ACHN (cell line): ENCODE measurements at regions not wholly inside any gene's neighbourhood (a gene's known extent, or its start where the extent isn't known, plus 50 kb on each side); places are given as distances from the start of the nearest gene placed in this dataset.

Experiments used
- DNase-seq: peaks from one replicate; pipeline ENCODE4 v3.0.0-alpha.2; 2015
- in situ Hi-C: cut with HindIII; loops from 2 replicates; pipeline ENCODE4 v1.10.0; 2017; ENCODE audit warnings: low sequenced_read_pairs, low pct_ligation_motif_present, low pct_unique_long_range_greater_than_20kb

GRCh38 chr2:200725596-200725995 is 86.1 kb upstream of the BZW1 start:
- DNase-seq: no peak
- in situ Hi-C loops: no loop called here

- DNase-seq: no peak
These were observed 83.1 kb upstream of the BZW1 start for GRCh38 chr2:200728630-200729029.

GRCh38 chr2:200730302-200730701 is 81.4 kb upstream of the BZW1 start:
- in situ Hi-C loops: no loop called here
- no peak for DNase-seq

More at GRCh38 chr2:200728630-200729029, 83.1 kb upstream of the BZW1 start:
- in situ Hi-C loops: no loop called here

- no peak for DNase-seq
- in situ Hi-C loops: no loop called here
These were observed 80.8 kb upstream of the BZW1 start for GRCh38 chr2:200730960-200731359.

GRCh38 chr2:200732866-200733265 is 78.8 kb upstream of the BZW1 start:
- in situ Hi-C loops: no loop called here
- DNase-seq: no peak

GRCh38 chr2:200733713-200734198 is 78.0 kb upstream of the BZW1 start:
- DNase-seq: no peak
- in situ Hi-C loops: no loop called here

- DNase-seq: no peak
- in situ Hi-C loops: no loop called here
These were observed 76.6 kb upstream of the BZW1 start for GRCh38 chr2:200735061-200735460.

GRCh38 chr2:200736646-200737274 is 75.0 kb upstream of the BZW1 start:
- in situ Hi-C loops: no loop called here
- DNase-seq: no peak

- DNase-seq: no peak
- in situ Hi-C loops: no loop called here
These were observed 74.1 kb upstream of the BZW1 start for GRCh38 chr2:200737585-200737984.

GRCh38 chr2:200738590-200738989 is 73.1 kb upstream of the BZW1 start:
- DNase-seq: no peak

GRCh38 chr2:200740907-200741306 is 70.8 kb upstream of the BZW1 start:
- in situ Hi-C loops: no loop called here
- no peak for DNase-seq

More at GRCh38 chr2:200738590-200738989, 73.1 kb upstream of the BZW1 start:
- in situ Hi-C loops: no loop called here

- DNase-seq: no peak
- in situ Hi-C loops: no loop called here
These were observed 70.1 kb upstream of the BZW1 start for GRCh38 chr2:200741468-200742202.

- DNase-seq: no peak
- in situ Hi-C loops: no loop called here
These were observed 69.3 kb upstream of the BZW1 start for GRCh38 chr2:200742426-200742825.

GRCh38 chr2:200743042-200743676 is 68.6 kb upstream of the BZW1 start:
- no peak for DNase-seq
- in situ Hi-C loops: no loop called here

GRCh38 chr2:200744201-200744602 is 67.5 kb upstream of the BZW1 start:
- DNase-seq: no peak
- in situ Hi-C loops: no loop called here

- in situ Hi-C loops: no loop called here
- no peak for DNase-seq
These were observed 65.4 kb upstream of the BZW1 start for GRCh38 chr2:200746301-200746700.

GRCh38 chr2:200747668-200748618 is 63.8 kb upstream of the BZW1 start:
- in situ Hi-C loops: no loop called here
- DNase-seq: peak; percentile 62

- no peak for DNase-seq
- in situ Hi-C loops: no loop called here
These were observed 62.9 kb upstream of the BZW1 start for GRCh38 chr2:200748779-200749178.
